B cell (primary cell): ENCODE measurements at regions not wholly inside any gene's neighbourhood (a gene's known extent, or its start where the extent isn't known, plus 50 kb on each side); places are given as distances from the start of the nearest gene placed in this dataset.

Experiments
- ATAC-seq: fragments of 200-7000 bp; cut with Tn5 transposase; one replicate; pipeline ENCODE4 v1.10.0; 2021; ENCODE audit warnings: low read depth, mild to moderate bottlenecking, moderate number of reproducible peaks, moderate library complexity
- CTCF ChIA-PET: fragments of 350-600 bp; sonication (Branson Sonifier 250); formaldehyde crosslinking; loops from one replicate; lab custom pipeline; 2021; ENCODE audit warnings: antibody characterized with exemption, inconsistent platforms; lab: Charles Lee
- POLR2A ChIA-PET: fragments of 350-600 bp; sonication (Branson Sonifier 250); formaldehyde crosslinking; loops from one replicate; lab custom pipeline; 2021; ENCODE audit warnings: antibody characterized with exemption; lab: Charles Lee
- DNase-seq: peaks from one replicate; pipeline ENCODE4 v3.0.0; 2013
- H2AFZ ChIP-seq: 2 replicates; pipeline ENCODE4 v1.6.1; 2012; ENCODE audit warnings: mild to moderate bottlenecking, low read depth, low read length; ENCODE audit not compliant: insufficient read depth, poor library complexity, severe bottlenecking
- H3K27ac ChIP-seq, 2 donors: 1 replicate in 1 of 2; 2 replicates in 1 of 2; pipeline ENCODE4 v1.5.1; 2012 to 2013; ENCODE audit warnings: low read length in 2 of 2, mild to moderate bottlenecking in 2 of 2, moderate library complexity in 1 of 2
- H3K27me3 ChIP-seq, 4 experiments: fragments of 200-600 bp in 1 of 4; sonication (generic) in 1 of 4; replicated peaks in 1 of 4; 1 replicate in 2 of 4; 2 replicates in 2 of 4; pipeline versions ENCODE4 v1.6.1 to v1.7.0; 2013 to 2016; ENCODE audit warnings: low read length in 3 of 4, mild to moderate bottlenecking in 2 of 4, mixed read lengths in 1 of 4, moderate library complexity in 1 of 4; ENCODE audit not compliant: insufficient read depth in 4 of 4, control insufficient read depth in 3 of 4; ENCODE audit errors: control extremely low read depth in 1 of 4
- H3K36me3 ChIP-seq, 2 experiments: replicated peaks in 1 of 2; 1 replicate in 1 of 2; 2 replicates in 1 of 2; pipeline versions ENCODE4 v1.6.1 to v1.7.1; 2013; ENCODE audit warnings: low read length in 1 of 2; ENCODE audit not compliant: insufficient read depth in 2 of 2, control insufficient read depth in 1 of 2; ENCODE audit errors: control extremely low read depth in 1 of 2, extremely low read depth in 1 of 2
- H3K4me1 ChIP-seq, 2 donors: fragments of 200-600 bp in 1 of 2; sonication (generic) in 1 of 2; 1 replicate in 1 of 2; 2 replicates in 1 of 2; pipeline versions ENCODE4 v1.5.1 to v1.6.1; 2013 to 2017; ENCODE audit warnings: low read length in 2 of 2; ENCODE audit not compliant: control insufficient read depth in 2 of 2, insufficient read depth in 2 of 2
- H3K4me2 ChIP-seq: replicated peaks from 2 replicates; pipeline ENCODE3; 2012; ENCODE audit warnings: mild to moderate bottlenecking, low read depth, low read length; ENCODE audit not compliant: poor library complexity, severe bottlenecking
- H3K4me3 ChIP-seq, 5 experiments: fragments of 200-600 bp in 1 of 5; sonication (generic) in 1 of 5; 1 replicate in 3 of 5; 2 replicates in 2 of 5; pipeline versions ENCODE4 v1.5.1 to v1.7.0; 2011 to 2016; ENCODE audit warnings: low read length in 4 of 5, mild to moderate bottlenecking in 4 of 5, low read depth in 2 of 5, control low read depth in 1 of 5, moderate library complexity in 1 of 5; ENCODE audit not compliant: insufficient read depth in 1 of 5; ENCODE audit errors: control extremely low read depth in 1 of 5, extremely low read depth in 1 of 5
- H3K79me2 ChIP-seq: fragments of 200-600 bp; sonication (generic); one replicate; pipeline ENCODE4 v1.6.0; 2016; ENCODE audit warnings: low read length; ENCODE audit not compliant: control insufficient read depth, insufficient read depth
- H3K9ac ChIP-seq: fragments of 200-600 bp; sonication (generic); 2 replicates; pipeline ENCODE4 v1.6.1; 2017; ENCODE audit warnings: mild to moderate bottlenecking, low read length, moderate library complexity
- H3K9me3 ChIP-seq, 3 donors: one replicate each; pipeline versions ENCODE4 v1.6.1 to v1.7.1; 2013; ENCODE audit warnings: low read length in 2 of 3; ENCODE audit not compliant: control insufficient read depth in 2 of 3, insufficient read depth in 1 of 3; ENCODE audit errors: control extremely low read depth in 1 of 3
- H4K20me1 ChIP-seq: 2 replicates; pipeline ENCODE4 v1.6.0; 2012; ENCODE audit warnings: mild to moderate bottlenecking, low read length; ENCODE audit not compliant: insufficient read depth, control insufficient read depth, poor library complexity, severe bottlenecking
- H3K27ac Mint-ChIP-seq: one replicate; pipeline ENCODE4 v1.8.0; 2021; ENCODE audit warnings: mixed read lengths
- H3K27me3 Mint-ChIP-seq: one replicate; pipeline ENCODE4 v1.8.0; 2021; ENCODE audit warnings: mixed read lengths
- H3K4me1 Mint-ChIP-seq: one replicate; pipeline ENCODE4 v1.8.0; 2021; ENCODE audit warnings: mixed read lengths
- H3K4me3 Mint-ChIP-seq: one replicate; pipeline ENCODE4 v1.8.0; 2021; ENCODE audit warnings: mixed read lengths
- H3K9me3 Mint-ChIP-seq: one replicate; pipeline ENCODE4 v1.8.0; 2022; ENCODE audit warnings: mixed read lengths; ENCODE audit not compliant: insufficient read depth
- EZH2 ChIP-seq: IDR thresholded peaks from 2 replicates; pipeline ENCODE4 v1.6.1; 2012; ENCODE audit warnings: borderline replicate concordance, low read depth, mild to moderate bottlenecking, moderate library complexity, low read length; ENCODE audit not compliant: insufficient read depth, poor library complexity, severe bottlenecking
- WGBS: methylation state at CpG from one replicate; pipeline ENCODE4 v1.1.5; 2013; ENCODE audit warnings: missing lambda C conversion rate; ENCODE audit not compliant: insufficient coverage; 5-methylcytosine and 5-hydroxymethylcytosine counted together
- intact Hi-C: fragments of 100-400 bp; cut with micrococcal nuclease; formaldehyde crosslinking; loops from one replicate; pipeline ENCODE4 v1.10.0; 2022
- TF ChIP-seq, protein P1 (sequence below): fragments of 200-600 bp; IDR thresholded peaks from one replicate; pipeline ENCODE4 v1.8.0; 2022; ENCODE audit warnings: antibody characterized with exemption, mild to moderate bottlenecking

DNA sequence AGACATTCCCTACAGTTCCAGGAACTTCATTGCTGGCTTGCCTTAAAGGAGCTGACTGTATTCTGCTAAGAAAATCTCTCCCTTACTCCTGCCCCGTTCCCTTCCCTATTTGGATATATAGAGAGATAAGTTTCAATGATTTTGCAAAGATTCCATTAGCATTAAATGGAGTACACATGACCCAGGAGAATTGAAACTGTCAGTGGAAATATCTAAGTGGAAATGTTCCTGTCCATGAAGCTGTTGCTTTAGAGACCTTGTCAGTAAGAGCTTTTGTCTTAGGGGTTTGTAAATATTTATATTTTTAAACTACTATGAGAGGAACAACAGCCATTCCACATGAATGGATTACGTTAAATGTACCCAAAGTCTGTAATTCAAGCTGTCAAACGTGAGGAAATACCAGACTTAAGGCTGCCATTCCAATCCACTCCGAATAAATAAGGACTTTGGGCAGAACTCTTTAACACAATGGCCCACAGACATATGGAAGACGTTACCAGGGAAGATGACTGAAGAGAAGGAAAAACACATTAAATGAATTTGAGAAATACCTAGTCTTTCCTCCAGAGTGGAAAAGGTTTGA lies 387.1 kb upstream of the PAPPA start:
- no peak overlapping the region for H3K27ac ChIP-seq
- intact Hi-C loops: no loop called here
- H2AFZ ChIP-seq: no peak overlapping the region
- H3K4me3 ChIP-seq: no peak overlapping the region
- H3K4me1 ChIP-seq: no peaks in the 10 kb centered on the region
- TF ChIP-seq EZH2: no peak
- TF ChIP-seq, protein P1, sequence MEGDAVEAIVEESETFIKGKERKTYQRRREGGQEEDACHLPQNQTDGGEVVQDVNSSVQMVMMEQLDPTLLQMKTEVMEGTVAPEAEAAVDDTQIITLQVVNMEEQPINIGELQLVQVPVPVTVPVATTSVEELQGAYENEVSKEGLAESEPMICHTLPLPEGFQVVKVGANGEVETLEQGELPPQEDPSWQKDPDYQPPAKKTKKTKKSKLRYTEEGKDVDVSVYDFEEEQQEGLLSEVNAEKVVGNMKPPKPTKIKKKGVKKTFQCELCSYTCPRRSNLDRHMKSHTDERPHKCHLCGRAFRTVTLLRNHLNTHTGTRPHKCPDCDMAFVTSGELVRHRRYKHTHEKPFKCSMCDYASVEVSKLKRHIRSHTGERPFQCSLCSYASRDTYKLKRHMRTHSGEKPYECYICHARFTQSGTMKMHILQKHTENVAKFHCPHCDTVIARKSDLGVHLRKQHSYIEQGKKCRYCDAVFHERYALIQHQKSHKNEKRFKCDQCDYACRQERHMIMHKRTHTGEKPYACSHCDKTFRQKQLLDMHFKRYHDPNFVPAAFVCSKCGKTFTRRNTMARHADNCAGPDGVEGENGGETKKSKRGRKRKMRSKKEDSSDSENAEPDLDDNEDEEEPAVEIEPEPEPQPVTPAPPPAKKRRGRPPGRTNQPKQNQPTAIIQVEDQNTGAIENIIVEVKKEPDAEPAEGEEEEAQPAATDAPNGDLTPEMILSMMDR: no peak
- POLR2A ChIA-PET: no interaction called here
- H3K27me3 ChIP-seq: no peaks in the 10 kb centered on the region
- no peaks in the 10 kb centered on the region for H3K79me2 ChIP-seq
- no peak overlapping the region for H3K4me3 Mint-ChIP-seq
- DNase-seq (no peak), ATAC-seq (no peak)
- H3K27me3 Mint-ChIP-seq: no peaks in the 10 kb centered on the region
- no peaks in the 10 kb centered on the region for H3K9me3 Mint-ChIP-seq
- H4K20me1 ChIP-seq: no peaks in the 10 kb centered on the region
- no peak overlapping the region for H3K9ac ChIP-seq
- no peaks in the 10 kb centered on the region for H3K36me3 ChIP-seq
- no peak overlapping the region for H3K27ac Mint-ChIP-seq
- H3K4me2 ChIP-seq: no peak overlapping the region
- 17% methylated on average over 1 of the region's 5 CpGs for WGBS
- H3K4me1 Mint-ChIP-seq: no peaks in the 10 kb centered on the region
- no peaks in the 10 kb centered on the region for H3K9me3 ChIP-seq
- CTCF ChIA-PET: no interaction called here

DNA sequence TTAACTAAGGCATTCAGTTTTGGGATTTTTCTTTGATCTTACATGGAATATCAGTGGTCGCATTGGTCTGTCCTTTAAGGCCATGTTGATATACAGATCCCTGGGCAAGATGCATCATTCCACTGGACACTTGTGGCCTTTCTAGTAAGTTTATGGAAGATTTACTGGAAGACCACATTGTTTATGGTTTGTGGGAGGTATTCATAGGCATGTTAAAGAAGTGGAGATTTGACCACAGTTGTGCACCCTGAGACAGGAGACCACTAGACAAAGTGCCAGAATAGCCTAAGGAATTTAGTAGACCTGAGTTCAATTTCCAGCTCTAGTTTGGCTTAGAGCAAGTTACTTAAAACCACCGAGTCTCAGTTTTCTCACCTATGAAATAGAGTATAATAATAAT lies 383.1 kb upstream of the PAPPA start:
- ChIA-PET POLR2A (no interaction called here), CTCF (no interaction called here)
- Histone ChIP-seq H3K79me2 (no peaks in the 10 kb centered on the region), H4K20me1 (no peaks in the 10 kb centered on the region), H2AFZ (no peak overlapping the region), H3K4me2 (no peak overlapping the region), H3K36me3 (no peaks in the 10 kb centered on the region), H3K9ac (no peak overlapping the region), H3K9me3 (no peaks in the 10 kb centered on the region), H3K27me3 (no peaks in the 10 kb centered on the region), H3K27ac (no peak overlapping the region), H3K4me3 (no peak overlapping the region), H3K4me1 (no peaks in the 10 kb centered on the region)
- no peaks in the 10 kb centered on the region for H3K27me3 Mint-ChIP-seq
- DNase-seq (no peak), ATAC-seq (no peak)
- TF ChIP-seq, protein P1: no peak
- no peaks in the 10 kb centered on the region for H3K4me1 Mint-ChIP-seq
- no peaks in the 10 kb centered on the region for H3K9me3 Mint-ChIP-seq
- intact Hi-C loops: no loop called here
- no peak overlapping the region for H3K27ac Mint-ChIP-seq
- H3K4me3 Mint-ChIP-seq: no peak overlapping the region
- whole genome bisulfite sequencing: 100% methylated on average over 1 of the region's 2 CpGs
